DND-41 (cell line): ENCODE measurements at regions not wholly inside any gene's neighbourhood (a gene's known extent, or its start where the extent isn't known, plus 50 kb on each side); places are given as distances from the start of the nearest gene placed in this dataset.
"Not testable (repeated sequence)": the region's sequence is repeated elsewhere in the genome, so short reads cannot be mapped to it uniquely, and the experiment has no call there.

Experiments
- ATAC-seq: fragments of 200-7000 bp; cut with Tn5 transposase; 3 replicates; pipeline ENCODE4 v1.9.1; 2021; ENCODE audit warnings: low read depth; ENCODE audit not compliant: insufficient read depth
- DNase-seq: peaks from one replicate; pipeline ENCODE4 v3.0.0-alpha.2; 2020
- H2AFZ ChIP-seq: 2 replicates; pipeline ENCODE4 v1.6.0; 2012; ENCODE audit warnings: low read depth, low read length
- H3K27ac ChIP-seq: 2 replicates; pipeline ENCODE4 v1.5.1; 2012; ENCODE audit warnings: low read length, inconsistent platforms
- H3K27me3 ChIP-seq: fragments of 200-600 bp; sonication (generic); 2 replicates; pipeline ENCODE4 v1.6.0; 2012; ENCODE audit warnings: low read length, mild to moderate bottlenecking, inconsistent platforms; ENCODE audit not compliant: insufficient read depth, poor library complexity
- H3K36me3 ChIP-seq: 2 replicates; pipeline ENCODE4 v1.5.1; 2012; ENCODE audit warnings: low read length, inconsistent platforms; ENCODE audit not compliant: insufficient read depth
- H3K4me1 ChIP-seq: 2 replicates; pipeline ENCODE4 v1.5.1; 2012; ENCODE audit warnings: mild to moderate bottlenecking, low read length; ENCODE audit not compliant: insufficient read depth
- H3K4me2 ChIP-seq: 2 replicates; pipeline ENCODE4 v1.6.0; 2012; ENCODE audit warnings: mild to moderate bottlenecking, moderate library complexity, low read length, inconsistent platforms; ENCODE audit not compliant: insufficient read depth
- H3K4me3 ChIP-seq, 2 experiments: fragments of 200-600 bp in 1 of 2; shearing (Covaris generic) in 1 of 2; 2 replicates each; pipeline ENCODE4 v1.5.1; 2012 to 2016; ENCODE audit warnings: inconsistent platforms in 2 of 2, low read length in 2 of 2, mild to moderate bottlenecking in 2 of 2, low read depth in 1 of 2, moderate library complexity in 1 of 2
- H3K79me2 ChIP-seq: 2 replicates; pipeline ENCODE4 v1.6.0; 2012; ENCODE audit warnings: low read length, inconsistent platforms; ENCODE audit not compliant: insufficient read depth
- H3K9ac ChIP-seq: 2 replicates; pipeline ENCODE4 v1.6.0; 2012; ENCODE audit warnings: low read depth, mild to moderate bottlenecking, inconsistent platforms, low read length, moderate library complexity
- H3K9me3 ChIP-seq: 2 replicates; pipeline ENCODE4 v1.5.1; 2012; ENCODE audit warnings: low read length, moderate library complexity, mild to moderate bottlenecking, inconsistent platforms; ENCODE audit not compliant: insufficient read depth, severe bottlenecking
- H4K20me1 ChIP-seq: 2 replicates; pipeline ENCODE4 v1.6.0; 2012; ENCODE audit warnings: low read length; ENCODE audit not compliant: insufficient read depth
- EZH2 ChIP-seq: IDR thresholded peaks from 3 replicates; pipeline ENCODE4 v1.6.1; 2012; ENCODE audit warnings: borderline replicate concordance, low read depth, mild to moderate bottlenecking, moderate library complexity, low read length, inconsistent platforms; ENCODE audit not compliant: severe bottlenecking
- TF ChIP-seq, protein P1 (sequence below): IDR thresholded peaks from 2 replicates; pipeline ENCODE4 v1.5.1; 2012; ENCODE audit warnings: borderline replicate concordance, low read length, moderate library complexity, mild to moderate bottlenecking; ENCODE audit not compliant: poor library complexity, severe bottlenecking; ENCODE audit errors: extremely low read depth

DNA sequence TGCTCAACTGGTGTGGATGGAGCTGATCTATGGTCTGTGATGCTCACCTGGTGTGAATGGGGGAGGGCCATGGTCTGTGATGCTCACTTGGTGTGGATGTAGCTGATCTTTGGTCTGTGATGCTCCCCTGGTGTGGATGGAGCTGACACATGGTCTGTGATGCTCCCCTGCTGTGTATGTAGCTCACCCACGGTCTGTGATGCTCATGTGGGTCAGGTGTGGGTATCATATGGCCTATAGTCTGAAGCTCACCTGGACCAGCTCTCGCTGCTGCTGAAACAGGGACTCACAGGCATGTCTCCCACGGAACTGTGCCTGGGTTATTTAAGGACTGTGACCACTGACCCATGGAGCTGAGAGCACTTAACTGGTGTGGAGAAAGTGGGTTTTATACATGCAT is 109.7 kb downstream of the CRLF2 start:
- TF ChIP-seq, protein P1, sequence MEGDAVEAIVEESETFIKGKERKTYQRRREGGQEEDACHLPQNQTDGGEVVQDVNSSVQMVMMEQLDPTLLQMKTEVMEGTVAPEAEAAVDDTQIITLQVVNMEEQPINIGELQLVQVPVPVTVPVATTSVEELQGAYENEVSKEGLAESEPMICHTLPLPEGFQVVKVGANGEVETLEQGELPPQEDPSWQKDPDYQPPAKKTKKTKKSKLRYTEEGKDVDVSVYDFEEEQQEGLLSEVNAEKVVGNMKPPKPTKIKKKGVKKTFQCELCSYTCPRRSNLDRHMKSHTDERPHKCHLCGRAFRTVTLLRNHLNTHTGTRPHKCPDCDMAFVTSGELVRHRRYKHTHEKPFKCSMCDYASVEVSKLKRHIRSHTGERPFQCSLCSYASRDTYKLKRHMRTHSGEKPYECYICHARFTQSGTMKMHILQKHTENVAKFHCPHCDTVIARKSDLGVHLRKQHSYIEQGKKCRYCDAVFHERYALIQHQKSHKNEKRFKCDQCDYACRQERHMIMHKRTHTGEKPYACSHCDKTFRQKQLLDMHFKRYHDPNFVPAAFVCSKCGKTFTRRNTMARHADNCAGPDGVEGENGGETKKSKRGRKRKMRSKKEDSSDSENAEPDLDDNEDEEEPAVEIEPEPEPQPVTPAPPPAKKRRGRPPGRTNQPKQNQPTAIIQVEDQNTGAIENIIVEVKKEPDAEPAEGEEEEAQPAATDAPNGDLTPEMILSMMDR = no peak
- TF ChIP-seq EZH2 = no peak
- Histone ChIP-seq H4K20me1 (no peaks in the 10 kb centered on the region), H3K4me1 (no peaks in the 10 kb centered on the region), H3K9me3 (no peaks in the 10 kb centered on the region), H3K9ac (no peak overlapping the region), H3K4me3 (no peak overlapping the region), H3K36me3 (no peaks in the 10 kb centered on the region), H3K4me2 (no peak overlapping the region), H3K79me2 (no peaks in the 10 kb centered on the region), H3K27me3 (peaks cover 3% of the 10 kb centered on the region), H2AFZ (no peak overlapping the region), H3K27ac (no peak overlapping the region)
- ATAC-seq = no peak
- DNase-seq = no peak

DNA sequence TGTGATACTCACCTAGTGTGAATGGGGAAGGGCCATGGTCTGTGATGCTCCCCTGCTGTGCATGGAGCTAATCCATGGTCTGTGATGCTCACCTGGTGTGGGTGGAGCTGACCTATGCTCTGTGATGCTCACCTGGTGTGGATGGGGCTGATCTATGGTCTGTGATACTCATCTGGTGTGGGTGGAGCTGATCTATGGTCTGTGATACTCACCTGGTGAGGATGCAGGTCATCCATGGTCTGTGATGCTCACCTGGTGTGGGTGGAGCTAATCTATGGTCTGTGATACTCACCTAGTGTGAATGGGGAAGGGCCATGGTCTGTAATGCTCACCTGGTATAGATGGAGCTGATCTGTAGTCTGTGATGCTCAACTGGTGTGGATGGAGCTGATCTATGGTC is 110.2 kb downstream of the CRLF2 start:
- not testable (repeated sequence) for H3K4me2 ChIP-seq, H3K4me3 ChIP-seq, DNase-seq, H3K27me3 ChIP-seq, H3K79me2 ChIP-seq, H3K36me3 ChIP-seq, H4K20me1 ChIP-seq, H2AFZ ChIP-seq, ATAC-seq, H3K9ac ChIP-seq, H3K27ac ChIP-seq, H3K9me3 ChIP-seq, H3K4me1 ChIP-seq

DNA sequence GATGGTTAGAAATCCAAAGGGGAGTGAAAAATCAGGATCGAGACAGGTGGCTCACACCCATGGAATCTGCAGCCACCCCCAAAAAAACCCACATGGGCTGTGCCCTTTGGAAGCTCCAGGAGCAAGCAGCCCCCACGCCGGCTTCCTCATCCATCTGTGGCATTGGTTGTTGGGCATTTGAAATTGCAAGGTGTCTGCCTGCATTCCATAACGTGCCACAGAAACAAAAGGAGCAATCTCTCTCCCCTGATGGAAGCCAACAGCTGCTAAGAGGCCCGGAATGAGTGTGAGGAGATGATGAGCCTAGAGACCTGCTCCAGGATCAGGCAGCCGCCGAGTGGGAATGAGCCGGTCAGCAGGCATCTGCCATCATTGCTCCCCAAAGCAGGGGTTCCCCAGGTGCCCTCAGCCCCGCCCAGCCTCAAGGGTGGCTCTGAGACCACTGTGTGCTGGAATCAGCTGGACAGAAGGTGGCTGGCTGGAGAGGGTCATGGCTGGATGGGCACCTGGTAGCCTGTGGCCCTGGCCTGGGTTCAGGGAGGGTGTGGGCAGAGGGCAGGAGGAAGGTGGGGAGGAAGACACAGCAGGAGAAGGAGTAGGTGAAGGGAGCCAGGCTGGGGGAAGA is 113.2 kb downstream of the CRLF2 start:
- H3K4me2 ChIP-seq = no peak overlapping the region
- ATAC-seq = no peak
- no peak overlapping the region for H3K9ac ChIP-seq
- H3K79me2 ChIP-seq = no peaks in the 10 kb centered on the region
- no peak overlapping the region for H3K4me3 ChIP-seq
- H4K20me1 ChIP-seq = no peaks in the 10 kb centered on the region
- H3K9me3 ChIP-seq = no peaks in the 10 kb centered on the region
- TF ChIP-seq EZH2 = no peak
- TF ChIP-seq, protein P1 = no peak
- no peaks in the 10 kb centered on the region for H3K36me3 ChIP-seq
- no peak overlapping the region for H3K27ac ChIP-seq
- DNase-seq = no peak
- H3K27me3 ChIP-seq = peaks cover 3% of the 10 kb centered on the region
- H2AFZ ChIP-seq = no peak overlapping the region
- H3K4me1 ChIP-seq = no peaks in the 10 kb centered on the region

DNA sequence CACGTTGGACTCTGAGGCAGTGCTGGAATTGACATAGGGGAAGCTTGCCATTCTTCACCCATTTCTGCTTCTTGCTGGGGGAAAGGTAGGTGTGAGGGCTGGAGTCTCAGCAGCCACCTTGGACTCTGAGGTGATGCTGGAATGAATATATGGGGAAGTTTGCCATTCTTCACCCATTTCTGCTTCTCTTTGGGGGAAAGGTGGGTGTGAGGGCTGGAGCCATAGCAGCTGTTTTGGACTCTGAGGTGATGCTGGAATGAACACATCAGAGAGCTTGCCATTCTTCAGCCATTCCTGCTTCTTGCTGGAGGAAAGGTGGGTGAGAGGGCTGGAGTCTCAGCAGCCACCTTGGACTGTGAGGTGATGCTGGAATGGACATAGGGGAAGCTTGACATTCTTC is 115.1 kb downstream of the CRLF2 start:
- H3K9me3 ChIP-seq = no peaks in the 10 kb centered on the region
- H3K4me3 ChIP-seq = no peak overlapping the region
- ATAC-seq (no peak), DNase-seq (no peak)
- peaks cover 3% of the 10 kb centered on the region for H3K27me3 ChIP-seq
- no peaks in the 10 kb centered on the region for H3K79me2 ChIP-seq
- no peaks in the 10 kb centered on the region for H3K4me1 ChIP-seq
- no peaks in the 10 kb centered on the region for H4K20me1 ChIP-seq
- H3K9ac ChIP-seq = no peak overlapping the region
- no peak for TF ChIP-seq EZH2
- TF ChIP-seq, protein P1 = no peak
- no peak overlapping the region for H2AFZ ChIP-seq
- no peaks in the 10 kb centered on the region for H3K36me3 ChIP-seq
- H3K4me2 ChIP-seq = no peak overlapping the region
- no peak overlapping the region for H3K27ac ChIP-seq
